ENCODE measurements at regions not wholly inside any gene's neighbourhood (a gene's known extent, or its start where the extent isn't known, plus 50 kb on each side); places are given as distances from the start of the nearest gene placed in this dataset.

- no peak for TF ChIP-seq CTCF (IDR thresholded peaks at IDR 0.05; ENCODE audit: insufficient read depth, low read depth, low read length, missing control alignments)
- no peak overlapping the region for H3K4me3 ChIP-seq (ENCODE audit: low read length)
- DNase-seq (ENCODE audit: low read depth), result no peak
Measured at GRCh38 chr3:66851894-66852613, 146.1 kb upstream of the KBTBD8 start.

GRCh38 chr3:66854601-66855151 is 143.4 kb upstream of the KBTBD8 start:
- no peak for TF ChIP-seq CTCF (IDR thresholded peaks at IDR 0.05; ENCODE audit: insufficient read depth, low read depth, low read length, missing control alignments)
- H3K4me3 ChIP-seq (ENCODE audit: low read length), result no peak overlapping the region
- DNase-seq (ENCODE audit: low read depth), result no peak

- no peak overlapping the region for H3K4me3 ChIP-seq (ENCODE audit: low read length)
- TF ChIP-seq CTCF (IDR thresholded peaks at IDR 0.05; ENCODE audit: insufficient read depth, low read depth, low read length, missing control alignments), result no peak
- no peak for DNase-seq (ENCODE audit: low read depth)
Measured at GRCh38 chr3:66856533-66856932, 141.6 kb upstream of the KBTBD8 start.

GRCh38 chr3:66858656-66859381 is 139.3 kb upstream of the KBTBD8 start:
- DNase-seq (ENCODE audit: low read depth), result no peak
- no peak for TF ChIP-seq CTCF (IDR thresholded peaks at IDR 0.05; ENCODE audit: insufficient read depth, low read depth, low read length, missing control alignments)

GRCh38 chr3:66860771-66861170 is 137.3 kb upstream of the KBTBD8 start:
- H3K4me3 ChIP-seq (ENCODE audit: low read length), result no peak overlapping the region
- DNase-seq (ENCODE audit: low read depth), result no peak
- TF ChIP-seq CTCF (IDR thresholded peaks at IDR 0.05; ENCODE audit: insufficient read depth, low read depth, low read length, missing control alignments), result no peak

More at GRCh38 chr3:66858656-66859381, 139.3 kb upstream of the KBTBD8 start:
- H3K4me3 ChIP-seq (ENCODE audit: low read length), result no peak overlapping the region

GRCh38 chr3:66863205-66864111 is 134.6 kb upstream of the KBTBD8 start:
- DNase-seq (ENCODE audit: low read depth), result no peak
- TF ChIP-seq CTCF (IDR thresholded peaks at IDR 0.05; ENCODE audit: insufficient read depth, low read depth, low read length, missing control alignments), result no peak
- no peak overlapping the region for H3K4me3 ChIP-seq (ENCODE audit: low read length)
